PFSK-1 (cell line): ENCODE measurements at regions not wholly inside any gene's neighbourhood (a gene's known extent, or its start where the extent isn't known, plus 50 kb on each side); places are given as distances from the start of the nearest gene placed in this dataset.

Source experiments
- POLR2AphosphoS5 ChIP-seq: IDR thresholded peaks from 2 replicates; pipeline ENCODE4 v1.6.1; 2012; ENCODE audit warnings: low read depth, mild to moderate bottlenecking, control low read depth, low read length, moderate library complexity
- SIN3A ChIP-seq: IDR thresholded peaks from 2 replicates; pipeline ENCODE4 v1.6.1; 2012; ENCODE audit warnings: mild to moderate bottlenecking, low read length, moderate library complexity, borderline replicate concordance; ENCODE audit not compliant: insufficient read depth
- TAF1 ChIP-seq: IDR thresholded peaks from 2 replicates; pipeline ENCODE4 v1.6.1; 2012; ENCODE audit warnings: low read length, control low read depth, borderline replicate concordance; ENCODE audit not compliant: insufficient read depth
- TF ChIP-seq, protein P1 (sequence below), 2 experiments: IDR thresholded peaks; 2 replicates each; pipeline versions ENCODE4 v1.6.1 to v1.8.0; 2011 to 2012; ENCODE audit warnings: low read depth in 2 of 2, low read length in 2 of 2, control low read depth in 1 of 2, inconsistent platforms in 1 of 2, mild to moderate bottlenecking in 1 of 2, moderate library complexity in 1 of 2; ENCODE audit not compliant: insufficient read depth in 1 of 2

DNA sequence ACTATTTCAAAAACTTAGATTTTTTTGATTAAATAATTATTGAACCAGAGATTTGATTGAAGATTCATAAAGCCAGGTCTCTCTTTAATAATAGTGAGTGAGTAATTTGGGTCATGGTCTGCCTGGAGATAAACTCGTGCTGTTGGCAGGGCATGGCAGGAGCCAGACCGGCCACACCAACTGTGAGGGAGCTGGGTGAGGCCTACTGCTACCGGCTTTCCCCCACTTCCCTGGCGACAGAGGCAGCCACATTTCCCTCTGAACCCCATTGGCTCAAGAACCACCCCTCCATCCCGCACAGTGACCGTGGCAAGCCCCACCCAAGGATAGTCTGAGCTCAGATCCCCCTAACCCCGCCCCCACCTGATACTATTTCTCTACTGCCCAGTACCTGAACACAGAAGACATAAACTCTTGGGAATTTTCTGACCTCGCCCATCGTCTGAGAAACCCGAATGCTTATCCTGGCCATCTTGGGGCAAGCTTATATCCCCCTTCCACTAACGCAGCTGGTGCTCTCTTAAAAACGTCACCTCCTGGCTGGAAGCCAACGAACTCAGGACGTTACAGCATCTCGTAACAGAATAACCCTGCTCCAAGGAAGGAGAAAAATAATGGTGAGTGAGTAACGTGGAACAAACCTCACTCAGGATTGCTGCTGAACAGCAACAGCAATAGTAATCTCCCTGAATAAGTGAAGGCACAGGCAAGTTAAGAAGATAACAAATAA lies 627.6 kb upstream of the PCDH9 start:
- TF ChIP-seq SIN3A = no peak
- TF ChIP-seq TAF1 = no peak
- TF ChIP-seq, protein P1, sequence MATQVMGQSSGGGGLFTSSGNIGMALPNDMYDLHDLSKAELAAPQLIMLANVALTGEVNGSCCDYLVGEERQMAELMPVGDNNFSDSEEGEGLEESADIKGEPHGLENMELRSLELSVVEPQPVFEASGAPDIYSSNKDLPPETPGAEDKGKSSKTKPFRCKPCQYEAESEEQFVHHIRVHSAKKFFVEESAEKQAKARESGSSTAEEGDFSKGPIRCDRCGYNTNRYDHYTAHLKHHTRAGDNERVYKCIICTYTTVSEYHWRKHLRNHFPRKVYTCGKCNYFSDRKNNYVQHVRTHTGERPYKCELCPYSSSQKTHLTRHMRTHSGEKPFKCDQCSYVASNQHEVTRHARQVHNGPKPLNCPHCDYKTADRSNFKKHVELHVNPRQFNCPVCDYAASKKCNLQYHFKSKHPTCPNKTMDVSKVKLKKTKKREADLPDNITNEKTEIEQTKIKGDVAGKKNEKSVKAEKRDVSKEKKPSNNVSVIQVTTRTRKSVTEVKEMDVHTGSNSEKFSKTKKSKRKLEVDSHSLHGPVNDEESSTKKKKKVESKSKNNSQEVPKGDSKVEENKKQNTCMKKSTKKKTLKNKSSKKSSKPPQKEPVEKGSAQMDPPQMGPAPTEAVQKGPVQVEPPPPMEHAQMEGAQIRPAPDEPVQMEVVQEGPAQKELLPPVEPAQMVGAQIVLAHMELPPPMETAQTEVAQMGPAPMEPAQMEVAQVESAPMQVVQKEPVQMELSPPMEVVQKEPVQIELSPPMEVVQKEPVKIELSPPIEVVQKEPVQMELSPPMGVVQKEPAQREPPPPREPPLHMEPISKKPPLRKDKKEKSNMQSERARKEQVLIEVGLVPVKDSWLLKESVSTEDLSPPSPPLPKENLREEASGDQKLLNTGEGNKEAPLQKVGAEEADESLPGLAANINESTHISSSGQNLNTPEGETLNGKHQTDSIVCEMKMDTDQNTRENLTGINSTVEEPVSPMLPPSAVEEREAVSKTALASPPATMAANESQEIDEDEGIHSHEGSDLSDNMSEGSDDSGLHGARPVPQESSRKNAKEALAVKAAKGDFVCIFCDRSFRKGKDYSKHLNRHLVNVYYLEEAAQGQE (IDR thresholded peaks at IDR 0.05; ENCODE audit: insufficient read depth in 1 of 2, low read depth in 2 of 2, low read length in 2 of 2) = no peak
- TF ChIP-seq POLR2AphosphoS5 = no peak
